ENCODE measurements at regions not wholly inside any gene's neighbourhood (a gene's known extent, or its start where the extent isn't known, plus 50 kb on each side); places are given as distances from the start of the nearest gene placed in this dataset.

GRCh38 chr7:125059861-125060456, 130.3 kb upstream of the POT1 start:
- H3K27me3 ChIP-seq (replicated peaks; ENCODE audit: insufficient read depth) = no peaks in the 10 kb centered on the region
- peak overlapping the region; percentile 11 for H3K4me2 ChIP-seq (ENCODE audit: unreplicated experiment)
- no peaks in the 10 kb centered on the region for H3K9me3 ChIP-seq (ENCODE audit: low read depth)
- 0 out of 2 replicates have a peak, but pooled peaks cover 5% of the 10 kb centered on the region for H3K4me1 ChIP-seq (ENCODE audit: insufficient read depth)
- no peak overlapping the region for H3K4me3 ChIP-seq
- no peak overlapping the region for H2AFZ ChIP-seq
- 25% methylated on average over 3 of the region's 3 CpGs for WGBS, 2 experiments (ENCODE audit: low coverage in 1 of 2, low lambda C conversion rate in 2 of 2, missing lambda C conversion rate in 2 of 2)
- TF ChIP-seq EZH2 (IDR thresholded peaks at IDR 0.05; ENCODE audit: insufficient read depth, poor library complexity, severe bottlenecking) (no peak), EZH2phosphoT487 (IDR thresholded peaks at IDR 0.05; ENCODE audit: insufficient read depth, low read depth) (no peak)
- peak; percentile 43 for DNase-seq
- H3K9ac ChIP-seq = no peak overlapping the region
- H3K79me2 ChIP-seq (ENCODE audit: insufficient read depth) = no peaks in the 10 kb centered on the region
- H3K27ac ChIP-seq = no peak overlapping the region
- no peaks in the 10 kb centered on the region for H3F3A ChIP-seq (ENCODE audit: insufficient read depth)
- no peaks in the 10 kb centered on the region for H4K20me1 ChIP-seq (ENCODE audit: insufficient read depth)
- in situ Hi-C loops (cut with MboI) = no loop called here
- H3K9me2 ChIP-seq (ENCODE audit: insufficient read depth) = no peaks in the 10 kb centered on the region
- H3K36me3 ChIP-seq (ENCODE audit: low read depth) = no peaks in the 10 kb centered on the region

GRCh38 chr7:125057963-125058362, 128.3 kb upstream of the POT1 start:
- Histone ChIP-seq H3K27me3 (replicated peaks; ENCODE audit: insufficient read depth) (no peaks in the 10 kb centered on the region), H3K4me2 (ENCODE audit: unreplicated experiment) (no peak overlapping the region), H3K4me3 (no peak overlapping the region), H3K9ac (no peak overlapping the region), H3F3A (ENCODE audit: insufficient read depth) (no peaks in the 10 kb centered on the region), H4K20me1 (ENCODE audit: insufficient read depth) (no peaks in the 10 kb centered on the region), H3K9me3 (ENCODE audit: low read depth) (no peaks in the 10 kb centered on the region), H3K36me3 (ENCODE audit: low read depth) (no peaks in the 10 kb centered on the region), H3K4me1 (ENCODE audit: insufficient read depth) (0 out of 2 replicates have a peak, but pooled peaks cover 5% of the 10 kb centered on the region), H2AFZ (no peak overlapping the region), H3K27ac (no peak overlapping the region), H3K79me2 (ENCODE audit: insufficient read depth) (no peaks in the 10 kb centered on the region), H3K9me2 (ENCODE audit: insufficient read depth) (no peaks in the 10 kb centered on the region)
- WGBS, 2 experiments (ENCODE audit: low coverage in 1 of 2, low lambda C conversion rate in 2 of 2, missing lambda C conversion rate in 2 of 2) = 24 to 29% methylated on average over 3 of the region's 3 CpGs
- TF ChIP-seq EZH2 (IDR thresholded peaks at IDR 0.05; ENCODE audit: insufficient read depth, poor library complexity, severe bottlenecking) = no peak
- no peak for TF ChIP-seq EZH2phosphoT487 (IDR thresholded peaks at IDR 0.05; ENCODE audit: insufficient read depth, low read depth)
- DNase-seq = no peak
- in situ Hi-C loops (cut with MboI) = no loop called here

GRCh38 chr7:125055376-125055775, 125.8 kb upstream of the POT1 start:
- TF ChIP-seq EZH2phosphoT487 (IDR thresholded peaks at IDR 0.05; ENCODE audit: insufficient read depth, low read depth) = no peak
- TF ChIP-seq EZH2 (IDR thresholded peaks at IDR 0.05; ENCODE audit: insufficient read depth, poor library complexity, severe bottlenecking) = no peak
- H3K27me3 ChIP-seq (replicated peaks; ENCODE audit: insufficient read depth) = no peaks in the 10 kb centered on the region
- DNase-seq = no peak
- in situ Hi-C loops (cut with MboI) = no loop called here
- H3K4me1 ChIP-seq (ENCODE audit: insufficient read depth) = 0 out of 2 replicates have a peak, but pooled peaks cover 5% of the 10 kb centered on the region
- H4K20me1 ChIP-seq (ENCODE audit: insufficient read depth) = no peaks in the 10 kb centered on the region
- no peak overlapping the region for H3K9ac ChIP-seq
- no peak overlapping the region for H2AFZ ChIP-seq
- no peaks in the 10 kb centered on the region for H3K36me3 ChIP-seq (ENCODE audit: low read depth)
- no peak overlapping the region for H3K4me2 ChIP-seq (ENCODE audit: unreplicated experiment)
- no peaks in the 10 kb centered on the region for H3F3A ChIP-seq (ENCODE audit: insufficient read depth)
- no peaks in the 10 kb centered on the region for H3K9me3 ChIP-seq (ENCODE audit: low read depth)
- H3K9me2 ChIP-seq (ENCODE audit: insufficient read depth) = no peaks in the 10 kb centered on the region
- H3K27ac ChIP-seq = no peak overlapping the region
- no peak overlapping the region for H3K4me3 ChIP-seq
- no peaks in the 10 kb centered on the region for H3K79me2 ChIP-seq (ENCODE audit: insufficient read depth)

- H3K4me3 ChIP-seq = no peak overlapping the region
- H3K9ac ChIP-seq = no peak overlapping the region
- TF ChIP-seq EZH2phosphoT487 (IDR thresholded peaks at IDR 0.05; ENCODE audit: insufficient read depth, low read depth) (no peak), EZH2 (IDR thresholded peaks at IDR 0.05; ENCODE audit: insufficient read depth, poor library complexity, severe bottlenecking) (no peak)
- no peaks in the 10 kb centered on the region for H3K79me2 ChIP-seq (ENCODE audit: insufficient read depth)
- no peaks in the 10 kb centered on the region for H3K9me2 ChIP-seq (ENCODE audit: insufficient read depth)
- no peak for DNase-seq
- no peaks in the 10 kb centered on the region for H3K9me3 ChIP-seq (ENCODE audit: low read depth)
- in situ Hi-C loops (cut with MboI) = no loop called here
- H3K4me2 ChIP-seq (ENCODE audit: unreplicated experiment) = no peak overlapping the region
- H4K20me1 ChIP-seq (ENCODE audit: insufficient read depth) = no peaks in the 10 kb centered on the region
- no peaks in the 10 kb centered on the region for H3K36me3 ChIP-seq (ENCODE audit: low read depth)
- H3F3A ChIP-seq (ENCODE audit: insufficient read depth) = no peaks in the 10 kb centered on the region
- no peak overlapping the region for H3K27ac ChIP-seq
- H3K27me3 ChIP-seq (replicated peaks; ENCODE audit: insufficient read depth) = no peaks in the 10 kb centered on the region
- no peaks in the 10 kb centered on the region for H3K4me1 ChIP-seq (ENCODE audit: insufficient read depth)
- H2AFZ ChIP-seq = no peak overlapping the region
- WGBS, 2 experiments (ENCODE audit: low coverage in 1 of 2, low lambda C conversion rate in 2 of 2, missing lambda C conversion rate in 2 of 2) = 17 to 34% methylated on average over 4 to 6 of the region's 6 CpGs
Measured at GRCh38 chr7:125046767-125047166, 117.1 kb upstream of the POT1 start.

GRCh38 chr7:125033506-125033905, 103.9 kb upstream of the POT1 start:
- in situ Hi-C loops (cut with MboI) = no loop called here
- no peak for DNase-seq

More at GRCh38 chr7:125033506-125033905, 103.9 kb upstream of the POT1 start:
- Histone ChIP-seq H3K4me1 (ENCODE audit: insufficient read depth) (no peaks in the 10 kb centered on the region), H3K9me2 (ENCODE audit: insufficient read depth) (no peaks in the 10 kb centered on the region), H2AFZ (no peak overlapping the region), H3K79me2 (ENCODE audit: insufficient read depth) (no peaks in the 10 kb centered on the region), H4K20me1 (ENCODE audit: insufficient read depth) (no peaks in the 10 kb centered on the region), H3K9ac (no peak overlapping the region), H3F3A (ENCODE audit: insufficient read depth) (no peaks in the 10 kb centered on the region), H3K4me2 (ENCODE audit: unreplicated experiment) (no peak overlapping the region), H3K27me3 (replicated peaks; ENCODE audit: insufficient read depth) (no peaks in the 10 kb centered on the region), H3K4me3 (no peak overlapping the region), H3K27ac (no peak overlapping the region), H3K9me3 (ENCODE audit: low read depth) (no peaks in the 10 kb centered on the region), H3K36me3 (ENCODE audit: low read depth) (no peaks in the 10 kb centered on the region)
- 15 to 16% methylated on average over 9 of the region's 9 CpGs for WGBS, 2 experiments (ENCODE audit: low coverage in 1 of 2, low lambda C conversion rate in 2 of 2, missing lambda C conversion rate in 2 of 2)
- TF ChIP-seq EZH2phosphoT487 (IDR thresholded peaks at IDR 0.05; ENCODE audit: insufficient read depth, low read depth) (no peak), EZH2 (IDR thresholded peaks at IDR 0.05; ENCODE audit: insufficient read depth, poor library complexity, severe bottlenecking) (no peak)
